GM23248 (cell line): ENCODE measurements at regions not wholly inside any gene's neighbourhood (a gene's known extent, or its start where the extent isn't known, plus 50 kb on each side); places are given as distances from the start of the nearest gene placed in this dataset.

Source experiments
- EZH2 ChIP-seq: fragments of 200-600 bp; sonication (generic); IDR thresholded peaks from 2 replicates; pipeline ENCODE4 v1.6.1; 2018; ENCODE audit warnings: antibody characterized with exemption, mild to moderate bottlenecking; ENCODE audit not compliant: insufficient read depth, poor library complexity, severe bottlenecking
- EZH2phosphoT487 ChIP-seq: fragments of 200-600 bp; sonication (generic); IDR thresholded peaks from 2 replicates; pipeline ENCODE4 v1.6.1; 2018; ENCODE audit warnings: antibody characterized with exemption, moderate library complexity, mild to moderate bottlenecking, low read depth; ENCODE audit not compliant: insufficient read depth

DNA sequence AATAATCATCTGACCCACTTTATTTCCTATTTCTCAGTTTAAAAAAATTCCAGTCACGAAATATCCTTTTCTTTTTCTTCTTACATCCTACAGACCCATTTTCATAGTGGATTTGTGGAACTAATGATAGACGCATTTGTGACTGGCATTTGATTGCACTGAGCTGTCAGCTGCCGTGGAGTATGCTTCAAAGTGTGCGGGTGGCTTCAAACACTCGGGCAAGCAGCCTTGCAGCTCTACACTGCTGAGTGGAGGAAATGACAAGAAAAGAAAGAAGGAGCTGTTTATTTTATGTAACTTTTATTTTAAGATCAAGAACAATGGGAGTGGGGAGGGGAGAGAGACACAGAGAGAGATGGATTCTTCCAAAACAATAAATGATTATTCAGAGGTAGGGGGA, 112.8 kb upstream of the NAP1L1 start:
- TF ChIP-seq EZH2phosphoT487 (no peak), EZH2 (no peak)
